Hepatocyte (in vitro differentiated cells): ENCODE measurements at regions not wholly inside any gene's neighbourhood (a gene's known extent, or its start where the extent isn't known, plus 50 kb on each side); places are given as distances from the start of the nearest gene placed in this dataset.

Source experiments
- EZH2phosphoT487 ChIP-seq: fragments of 200-600 bp; sonication (generic); IDR thresholded peaks from one replicate; pipeline ENCODE4 v1.6.1; 2018; ENCODE audit warnings: antibody characterized with exemption, mild to moderate bottlenecking, low read depth, moderate library complexity; ENCODE audit not compliant: unreplicated experiment, severe bottlenecking
- TF ChIP-seq, protein P1 (sequence below): fragments of 200-600 bp; sonication (generic); IDR thresholded peaks from 2 replicates; pipeline ENCODE4 v1.5.1; 2016; ENCODE audit warnings: antibody characterized with exemption, mild to moderate bottlenecking; ENCODE audit not compliant: poor library complexity

DNA sequence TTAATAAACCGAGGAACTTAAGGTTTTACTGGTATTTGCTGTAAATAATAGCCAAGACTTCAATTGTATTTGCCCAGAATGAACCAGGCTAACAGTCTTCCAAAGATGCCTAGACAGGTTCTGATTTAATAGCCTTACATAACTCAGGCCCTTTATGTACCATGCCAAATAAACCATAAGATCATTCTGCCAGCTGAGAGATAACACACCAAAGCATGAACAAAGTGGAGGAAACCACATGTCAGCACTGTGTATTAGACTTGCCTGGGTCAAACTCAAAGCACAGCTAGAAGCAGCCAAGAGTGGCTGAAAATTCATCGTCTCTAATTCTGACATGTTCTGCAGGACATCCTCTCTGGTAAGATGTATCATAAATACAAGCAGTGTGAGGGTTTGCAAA, 319.3 kb upstream of the ZNF608 start:
- TF ChIP-seq EZH2phosphoT487: no peak
- TF ChIP-seq, protein P1, sequence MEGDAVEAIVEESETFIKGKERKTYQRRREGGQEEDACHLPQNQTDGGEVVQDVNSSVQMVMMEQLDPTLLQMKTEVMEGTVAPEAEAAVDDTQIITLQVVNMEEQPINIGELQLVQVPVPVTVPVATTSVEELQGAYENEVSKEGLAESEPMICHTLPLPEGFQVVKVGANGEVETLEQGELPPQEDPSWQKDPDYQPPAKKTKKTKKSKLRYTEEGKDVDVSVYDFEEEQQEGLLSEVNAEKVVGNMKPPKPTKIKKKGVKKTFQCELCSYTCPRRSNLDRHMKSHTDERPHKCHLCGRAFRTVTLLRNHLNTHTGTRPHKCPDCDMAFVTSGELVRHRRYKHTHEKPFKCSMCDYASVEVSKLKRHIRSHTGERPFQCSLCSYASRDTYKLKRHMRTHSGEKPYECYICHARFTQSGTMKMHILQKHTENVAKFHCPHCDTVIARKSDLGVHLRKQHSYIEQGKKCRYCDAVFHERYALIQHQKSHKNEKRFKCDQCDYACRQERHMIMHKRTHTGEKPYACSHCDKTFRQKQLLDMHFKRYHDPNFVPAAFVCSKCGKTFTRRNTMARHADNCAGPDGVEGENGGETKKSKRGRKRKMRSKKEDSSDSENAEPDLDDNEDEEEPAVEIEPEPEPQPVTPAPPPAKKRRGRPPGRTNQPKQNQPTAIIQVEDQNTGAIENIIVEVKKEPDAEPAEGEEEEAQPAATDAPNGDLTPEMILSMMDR: no peak
